Neuronal stem cell (in vitro differentiated cells): ENCODE measurements at regions not wholly inside any gene's neighbourhood (a gene's known extent, or its start where the extent isn't known, plus 50 kb on each side); places are given as distances from the start of the nearest gene placed in this dataset.

ENCODE experiments used
- DNase-seq: peaks from one replicate; pipeline ENCODE4 v3.0.0-alpha.2; 2013; ENCODE audit warnings: low spot score
- H2AFZ ChIP-seq: one replicate; pipeline ENCODE4 v1.6.1; 2013; ENCODE audit warnings: mild to moderate bottlenecking, low read length, inconsistent platforms
- H2AK5ac ChIP-seq: 2 replicates; pipeline ENCODE4 v1.6.1; 2013; ENCODE audit warnings: low read depth, mild to moderate bottlenecking, inconsistent platforms, low read length, moderate library complexity, mixed read lengths
- H2BK120ac ChIP-seq: 2 replicates; pipeline ENCODE4 v1.6.1; 2013; ENCODE audit warnings: low read depth, mild to moderate bottlenecking, inconsistent platforms, low read length, moderate library complexity, mixed read lengths
- H2BK12ac ChIP-seq: one replicate; pipeline ENCODE4 v1.6.1; 2013; ENCODE audit warnings: low read length, inconsistent platforms
- H2BK15ac ChIP-seq: 2 replicates; pipeline ENCODE4 v1.6.1; 2013; ENCODE audit warnings: mild to moderate bottlenecking, low read length, inconsistent platforms, mixed read lengths
- H2BK5ac ChIP-seq: one replicate; pipeline ENCODE4 v1.6.1; 2013; ENCODE audit warnings: inconsistent platforms, mild to moderate bottlenecking, low read length, moderate library complexity
- H3K14ac ChIP-seq: one replicate; pipeline ENCODE4 v1.6.1; 2013; ENCODE audit warnings: low read length, inconsistent platforms
- H3K18ac ChIP-seq: 2 replicates; pipeline ENCODE4 v1.6.1; 2013; ENCODE audit warnings: low read length, inconsistent platforms
- H3K23ac ChIP-seq: 2 replicates; pipeline ENCODE4 v1.6.1; 2013; ENCODE audit warnings: low read depth, mild to moderate bottlenecking, mixed read lengths, low read length, inconsistent platforms; ENCODE audit not compliant: poor library complexity
- H3K27ac ChIP-seq: replicated peaks from 3 replicates; pipeline ENCODE4 v1.5.1; 2013; ENCODE audit warnings: low read length, inconsistent platforms
- H3K27me3 ChIP-seq, 3 experiments: 2 replicates each; pipeline ENCODE4 v1.6.1; 2013; ENCODE audit warnings: low read length in 3 of 3, mild to moderate bottlenecking in 2 of 3, inconsistent platforms in 1 of 3, low read depth in 1 of 3, mixed read lengths in 1 of 3, moderate library complexity in 1 of 3; ENCODE audit not compliant: control insufficient read depth in 3 of 3, insufficient read depth in 3 of 3
- H3K36me3 ChIP-seq, 2 donors: replicated peaks in 1 of 2; 2 replicates each; pipeline ENCODE4 v1.6.1; 2013; ENCODE audit warnings: low read length in 2 of 2; ENCODE audit not compliant: control insufficient read depth in 2 of 2, insufficient read depth in 2 of 2
- H3K4ac ChIP-seq: 2 replicates; pipeline ENCODE4 v1.6.1; 2013; ENCODE audit warnings: inconsistent platforms, mild to moderate bottlenecking, low read length, moderate library complexity
- H3K4me1 ChIP-seq, 2 donors: 1 replicate in 1 of 2; 2 replicates in 1 of 2; pipeline ENCODE4 v1.6.1; 2013; ENCODE audit warnings: low read length in 2 of 2, low read depth in 1 of 2; ENCODE audit not compliant: control insufficient read depth in 2 of 2, insufficient read depth in 1 of 2
- H3K4me2 ChIP-seq: one replicate; pipeline ENCODE4 v1.6.1; 2013; ENCODE audit warnings: mild to moderate bottlenecking, low read length, inconsistent platforms; ENCODE audit not compliant: insufficient read depth, poor library complexity, severe bottlenecking
- H3K4me3 ChIP-seq, 2 donors: 2 replicates each; pipeline ENCODE4 v1.5.1; 2013; ENCODE audit warnings: low read length in 2 of 2, mild to moderate bottlenecking in 2 of 2, inconsistent platforms in 1 of 2, moderate library complexity in 1 of 2
- H3K79me1 ChIP-seq: one replicate; pipeline ENCODE4 v1.6.1; 2013; ENCODE audit warnings: low read depth, mild to moderate bottlenecking, inconsistent platforms, low read length, moderate library complexity
- H3K9ac ChIP-seq: one replicate; pipeline ENCODE4 v1.6.1; 2013; ENCODE audit warnings: mild to moderate bottlenecking, low read depth, low read length, inconsistent platforms; ENCODE audit not compliant: poor library complexity
- H3K9me3 ChIP-seq, 2 donors: replicated peaks in 1 of 2; 2 replicates each; pipeline versions ENCODE3 to v1.6.1; 2013; ENCODE audit warnings: low read length in 2 of 2, mild to moderate bottlenecking in 2 of 2, inconsistent platforms in 1 of 2, low read depth in 1 of 2, mixed read lengths in 1 of 2, moderate library complexity in 1 of 2; ENCODE audit not compliant: control insufficient read depth in 2 of 2, insufficient read depth in 1 of 2
- H4K8ac ChIP-seq: one replicate; pipeline ENCODE4 v1.6.1; 2013; ENCODE audit warnings: low read depth, mild to moderate bottlenecking, inconsistent platforms, low read length, moderate library complexity
- H4K91ac ChIP-seq: one replicate; pipeline ENCODE4 v1.6.1; 2013; ENCODE audit warnings: low read length, low read depth, mild to moderate bottlenecking, inconsistent platforms; ENCODE audit not compliant: poor library complexity
- WGBS, 2 donors: extraction: QIAGEN DNeasy Blood & Tissue Kit; methylation state at CpG; one replicate each; pipeline ENCODE4 v1.1.7; 2013; ENCODE audit warnings: missing lambda C conversion rate in 2 of 2, mixed read lengths in 1 of 2; ENCODE audit not compliant: insufficient read length in 2 of 2, insufficient replicate concordance in 1 of 2; ENCODE audit errors: extremely low coverage in 2 of 2; 5-methylcytosine and 5-hydroxymethylcytosine counted together

DNA sequence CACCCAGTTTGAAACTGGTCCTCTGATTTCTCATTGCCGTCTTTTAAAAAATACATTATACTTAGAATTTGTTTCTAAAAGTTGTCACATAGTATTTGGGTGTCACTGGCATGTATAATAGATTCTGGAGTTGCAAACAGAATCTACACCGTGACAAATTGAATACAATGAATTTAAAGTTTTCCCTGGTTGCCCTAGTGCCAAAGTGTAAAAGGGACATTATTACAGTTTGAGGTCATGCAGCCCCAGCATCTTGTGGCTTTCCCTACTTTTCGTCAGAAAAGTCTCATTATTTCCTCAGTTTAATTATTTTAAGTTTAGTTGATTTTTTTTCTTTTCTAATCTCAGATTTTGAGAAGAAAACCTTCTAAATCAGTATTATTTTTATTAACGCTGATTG, 155.9 kb downstream of the DISP1 start:
- Histone ChIP-seq H2BK15ac (no peak overlapping the region), H3K36me3 (no peaks in the 10 kb centered on the region), H3K4me2 (no peak overlapping the region), H3K4me1 (peaks cover 0 to 8% of the 10 kb centered on the region in 2 donors), H2AFZ (no peak overlapping the region), H2BK5ac (no peak overlapping the region), H3K4me3 (no peak overlapping the region), H3K27ac (no peak overlapping the region), H3K79me1 (no peaks in the 10 kb centered on the region), H3K4ac (no peak overlapping the region), H4K91ac (no peak overlapping the region), H2BK120ac (no peak overlapping the region), H3K23ac (no peak overlapping the region), H4K8ac (no peak overlapping the region), H2AK5ac (no peak overlapping the region), H3K9me3 (no peaks in the 10 kb centered on the region), H3K9ac (no peak overlapping the region), H3K18ac (no peak overlapping the region), H3K27me3 (no peaks in the 10 kb centered on the region), H3K14ac (no peak overlapping the region), H2BK12ac (no peak overlapping the region)
- no CpG with 5 or more reads among the region's 4 CpGs for WGBS, 2 donors
- DNase-seq = no peak

DNA sequence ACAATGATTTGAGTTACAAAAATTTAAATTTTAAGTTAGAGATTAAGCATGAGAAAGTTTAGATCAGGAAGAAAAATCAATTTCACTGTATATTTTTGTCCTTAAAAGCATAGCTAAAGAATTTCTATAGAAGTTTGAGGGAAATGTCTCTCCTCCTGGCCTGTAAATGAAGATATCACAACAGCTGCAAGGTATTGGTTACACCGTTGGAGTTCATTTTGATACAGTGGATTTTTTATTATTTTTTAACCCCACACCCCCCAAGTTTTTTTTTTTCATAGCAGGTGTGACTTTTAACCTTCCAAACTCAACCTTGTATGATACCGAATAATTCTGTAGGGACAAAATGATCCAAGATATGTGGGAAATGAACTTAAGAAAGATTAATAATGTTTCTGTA, 156.3 kb downstream of the DISP1 start:
- Histone ChIP-seq H3K36me3 (no peaks in the 10 kb centered on the region), H3K9ac (no peak overlapping the region), H3K4ac (no peak overlapping the region), H2BK5ac (no peak overlapping the region), H3K23ac (no peak overlapping the region), H2BK120ac (no peak overlapping the region), H3K4me2 (no peak overlapping the region), H3K9me3 (no peaks in the 10 kb centered on the region), H3K4me3 (no peak overlapping the region), H2BK15ac (no peak overlapping the region), H3K27me3 (no peaks in the 10 kb centered on the region), H2AK5ac (no peak overlapping the region), H4K8ac (no peak overlapping the region), H3K79me1 (no peaks in the 10 kb centered on the region), H3K18ac (no peak overlapping the region), H2BK12ac (no peak overlapping the region), H3K27ac (no peak overlapping the region), H3K4me1 (peaks cover 0 to 8% of the 10 kb centered on the region in 2 donors), H4K91ac (no peak overlapping the region), H3K14ac (no peak overlapping the region), H2AFZ (no peak overlapping the region)
- no peak for DNase-seq
- WGBS, 2 donors = no CpG with 5 or more reads among the region's 2 CpGs

DNA sequence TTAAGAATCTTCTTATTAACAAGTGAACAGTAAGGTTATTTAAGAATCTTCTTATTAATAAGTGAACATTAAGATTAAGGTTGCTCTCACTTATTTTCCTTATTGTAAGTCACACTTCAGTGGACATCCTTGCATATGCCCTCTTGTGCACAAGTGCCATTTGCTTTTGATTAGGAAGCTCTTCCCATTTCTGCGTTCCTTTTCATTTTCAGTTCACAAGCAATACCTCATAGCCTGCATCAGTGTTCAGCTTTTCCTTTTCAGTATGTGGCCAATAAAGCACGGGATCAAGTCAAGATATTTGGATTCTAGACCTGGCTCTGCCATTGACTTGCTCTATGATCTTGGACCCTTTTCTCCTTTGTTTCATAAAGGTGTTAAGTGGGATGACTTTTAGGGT, 158.7 kb downstream of the DISP1 start:
- DNase-seq = no peak
- no peaks in the 10 kb centered on the region for H3K27me3 ChIP-seq
- no CpG with 5 or more reads among the region's 2 CpGs for WGBS, 2 donors
- no peak overlapping the region for H3K18ac ChIP-seq
- H3K27ac ChIP-seq = no peak overlapping the region
- H2BK5ac ChIP-seq = no peak overlapping the region
- no peak overlapping the region for H2BK12ac ChIP-seq
- H4K91ac ChIP-seq = no peak overlapping the region
- no peak overlapping the region for H4K8ac ChIP-seq
- no peak overlapping the region for H2BK15ac ChIP-seq
- H3K9ac ChIP-seq = no peak overlapping the region
- H2AFZ ChIP-seq = no peak overlapping the region
- no peaks in the 10 kb centered on the region for H3K9me3 ChIP-seq
- H2AK5ac ChIP-seq = no peak overlapping the region
- H3K4ac ChIP-seq = no peak overlapping the region
- no peaks in the 10 kb centered on the region for H3K79me1 ChIP-seq
- no peaks in the 10 kb centered on the region for H3K36me3 ChIP-seq
- peaks cover 0 to 8% of the 10 kb centered on the region in 2 donors for H3K4me1 ChIP-seq
- no peak overlapping the region for H3K14ac ChIP-seq
- no peak overlapping the region for H3K4me3 ChIP-seq
- H2BK120ac ChIP-seq = no peak overlapping the region
- no peak overlapping the region for H3K23ac ChIP-seq
- H3K4me2 ChIP-seq = no peak overlapping the region

DNA sequence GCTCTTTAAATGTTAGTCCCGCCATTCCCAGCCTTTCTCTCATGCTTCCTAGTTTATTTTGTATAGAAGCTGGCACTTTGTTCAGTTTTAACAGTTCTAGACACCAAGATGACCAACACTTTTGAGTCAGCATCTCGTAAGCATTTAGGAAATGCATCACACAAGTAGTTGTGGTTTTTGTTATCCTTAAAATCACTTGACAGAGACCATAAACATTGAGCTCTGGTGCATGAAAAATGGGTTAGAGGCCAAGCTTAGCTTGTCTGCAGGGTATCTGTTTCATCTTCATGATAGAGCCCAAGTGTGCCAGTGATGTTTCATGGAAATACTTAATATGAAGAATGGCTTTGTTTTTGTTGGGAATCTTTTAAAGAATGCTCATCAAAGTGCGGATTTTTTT, 159.7 kb downstream of the DISP1 start:
- H3K4ac ChIP-seq = no peak overlapping the region
- no peak overlapping the region for H3K9ac ChIP-seq
- no peak overlapping the region for H2AK5ac ChIP-seq
- H3K27ac ChIP-seq = no peak overlapping the region
- H3K36me3 ChIP-seq = no peaks in the 10 kb centered on the region
- no peak overlapping the region for H4K91ac ChIP-seq
- no peaks in the 10 kb centered on the region for H3K9me3 ChIP-seq
- H2BK12ac ChIP-seq = no peak overlapping the region
- H3K23ac ChIP-seq = no peak overlapping the region
- H2BK5ac ChIP-seq = no peak overlapping the region
- no peak overlapping the region for H3K4me2 ChIP-seq
- H4K8ac ChIP-seq = no peak overlapping the region
- no peak overlapping the region for H3K18ac ChIP-seq
- no peak overlapping the region for H3K4me3 ChIP-seq
- no peak for DNase-seq
- no peak overlapping the region for H2AFZ ChIP-seq
- no peaks in the 10 kb centered on the region for H3K27me3 ChIP-seq
- peaks cover 0 to 8% of the 10 kb centered on the region in 2 donors for H3K4me1 ChIP-seq
- no peak overlapping the region for H2BK120ac ChIP-seq
- WGBS, 2 donors = no CpG with 5 or more reads among the region's 3 CpGs
- H3K14ac ChIP-seq = no peak overlapping the region
- no peak overlapping the region for H2BK15ac ChIP-seq
- H3K79me1 ChIP-seq = no peaks in the 10 kb centered on the region
